ENCODE measurements at regions not wholly inside any gene's neighbourhood (a gene's known extent, or its start where the extent isn't known, plus 50 kb on each side); places are given as distances from the start of the nearest gene placed in this dataset.

- TF ChIP-seq CTCF (IDR thresholded peaks at IDR 0.05; ENCODE audit: insufficient read depth, low read length) (no peak), GABPA (IDR thresholded peaks at IDR 0.05; ENCODE audit: low read depth) (no peak), POLR2AphosphoS5 (IDR thresholded peaks at IDR 0.05; ENCODE audit: low read depth) (no peak)
Measured at GRCh38 chr10:8962249-8962648, 907.8 kb downstream of the GATA3 start.

Data from HL-60 (cell line).